DMS53 treated with DMSO at 0.1 percent for 48 hours (cell line): ENCODE measurements at regions not wholly inside any gene's neighbourhood (a gene's known extent, or its start where the extent isn't known, plus 50 kb on each side); places are given as distances from the start of the nearest gene placed in this dataset.
"Not testable (repeated sequence)": the region's sequence is repeated elsewhere in the genome, so short reads cannot be mapped to it uniquely, and the experiment has no call there.

Source experiments
- DNase-seq: peaks from one replicate; lab custom pipeline; 2025; ENCODE audit not compliant: unreplicated experiment; lab: John Stamatoyannopoulos, UW

GRCh38 chr4:187059021-187059420 lies 335.4 kb upstream of the FAT1 start:
- DNase-seq: no peak

- DNase-seq: no peak
Observed at GRCh38 chr4:187059895-187060294, 336.2 kb upstream of the FAT1 start.

- no peak for DNase-seq
Observed at GRCh38 chr4:187060551-187060950, 336.9 kb upstream of the FAT1 start.

GRCh38 chr4:187063251-187063650 lies 339.6 kb upstream of the FAT1 start:
- DNase-seq: no peak

- DNase-seq: no peak
Observed at GRCh38 chr4:187064033-187064432, 340.4 kb upstream of the FAT1 start.

GRCh38 chr4:187065396-187065795 lies 341.7 kb upstream of the FAT1 start:
- no peak for DNase-seq

- no peak for DNase-seq
Observed at GRCh38 chr4:187065806-187066205, 342.1 kb upstream of the FAT1 start.

- no peak for DNase-seq
Observed at GRCh38 chr4:187069398-187069797, 345.7 kb upstream of the FAT1 start.

- no peak for DNase-seq
Observed at GRCh38 chr4:187070158-187070557, 346.5 kb upstream of the FAT1 start.

GRCh38 chr4:187070740-187071139 lies 347.1 kb upstream of the FAT1 start:
- DNase-seq: no peak

GRCh38 chr4:187071946-187072600 lies 348.4 kb upstream of the FAT1 start:
- DNase-seq: no peak

GRCh38 chr4:187073820-187074219 lies 350.2 kb upstream of the FAT1 start:
- no peak for DNase-seq

- DNase-seq: no peak
Observed at GRCh38 chr4:187075514-187075913, 351.9 kb upstream of the FAT1 start.

- DNase-seq: no peak
Observed at GRCh38 chr4:187077744-187078401, 354.2 kb upstream of the FAT1 start.

GRCh38 chr4:187084701-187085100 lies 361.0 kb upstream of the FAT1 start:
- DNase-seq: no peak

GRCh38 chr4:187085339-187085738 lies 361.7 kb upstream of the FAT1 start:
- DNase-seq: no peak

- no peak for DNase-seq
Observed at GRCh38 chr4:187086151-187086550, 362.5 kb upstream of the FAT1 start.

- no peak for DNase-seq
Observed at GRCh38 chr4:187088070-187088799, 364.6 kb upstream of the FAT1 start.

- DNase-seq: no peak
Observed at GRCh38 chr4:187090401-187090800, 366.7 kb upstream of the FAT1 start.

- DNase-seq: not testable (repeated sequence)
Observed at GRCh38 chr4:187090832-187091231, 367.2 kb upstream of the FAT1 start.

GRCh38 chr4:187094144-187094543 lies 370.5 kb upstream of the FAT1 start:
- DNase-seq: no peak

GRCh38 chr4:187098429-187098828 lies 374.8 kb upstream of the FAT1 start:
- no peak for DNase-seq
